Neural cell (in vitro differentiated cells): ENCODE measurements at regions not wholly inside any gene's neighbourhood (a gene's known extent, or its start where the extent isn't known, plus 50 kb on each side); places are given as distances from the start of the nearest gene placed in this dataset.

ENCODE experiments used
- H2AFZ ChIP-seq: fragments of 200-600, 300-800 bp; sonication (generic), shearing (Covaris generic); 2 replicates; pipeline ENCODE4 v1.6.0; 2014; ENCODE audit warnings: low read depth, mild to moderate bottlenecking, antibody characterized with exemption, low read length, moderate library complexity
- H3F3A ChIP-seq: fragments of 200-600 bp; shearing (Covaris generic); 2 replicates; pipeline ENCODE4 v1.6.1; 2016; ENCODE audit warnings: mild to moderate bottlenecking, moderate library complexity, mixed read lengths, antibody characterized with exemption, low read length; ENCODE audit not compliant: insufficient read depth, poor library complexity, severe bottlenecking
- H3K27ac ChIP-seq: fragments of 200-600, 300-800 bp; sonication (generic), shearing (Covaris generic); 2 replicates; pipeline ENCODE4 v1.5.1; 2014; ENCODE audit warnings: mild to moderate bottlenecking, low read length, moderate library complexity
- H3K27me3 ChIP-seq: fragments of 300-800, 200-600 bp; sonication (generic), shearing (Covaris generic); 2 replicates; pipeline ENCODE4 v1.6.0; 2014; ENCODE audit warnings: mild to moderate bottlenecking, low read depth, low read length, moderate library complexity; ENCODE audit not compliant: insufficient read depth
- H3K36me3 ChIP-seq: fragments of 300-800, 200-600 bp; sonication (generic), shearing (Covaris generic); 2 replicates; pipeline ENCODE4 v1.5.1; 2014; ENCODE audit warnings: mild to moderate bottlenecking, antibody characterized with exemption, low read length, moderate library complexity; ENCODE audit not compliant: insufficient read depth
- H3K4me2 ChIP-seq: fragments of 300-800, 200-600 bp; sonication (generic), shearing (Covaris generic); 2 replicates; pipeline ENCODE4 v1.6.0; 2014; ENCODE audit warnings: mild to moderate bottlenecking, low read length
- H3K4me3 ChIP-seq: fragments of 300-800, 200-600 bp; sonication (generic), shearing (Covaris generic); 2 replicates; pipeline ENCODE4 v1.5.1; 2014; ENCODE audit warnings: mild to moderate bottlenecking, low read length, moderate library complexity
- H3K79me2 ChIP-seq: fragments of 200-600 bp; shearing (Covaris generic); replicated peaks from 2 replicates; pipeline ENCODE4 v1.6.0; 2014; ENCODE audit warnings: mild to moderate bottlenecking, low read length, moderate library complexity; ENCODE audit not compliant: insufficient read depth
- H3K9ac ChIP-seq: fragments of 300-800, 200-600 bp; sonication (generic), shearing (Covaris generic); 2 replicates; pipeline ENCODE4 v1.6.1; 2016; ENCODE audit warnings: mild to moderate bottlenecking, low read length, mixed read lengths
- H3K9me2 ChIP-seq: fragments of 200-600 bp; shearing (Covaris generic); 2 replicates; pipeline ENCODE4 v1.6.1; 2016; ENCODE audit warnings: mild to moderate bottlenecking, low read length, mixed read lengths; ENCODE audit not compliant: insufficient read depth
- H3K9me3 ChIP-seq: fragments of 200-600, 300-800 bp; sonication (generic), shearing (Covaris generic); 2 replicates; pipeline ENCODE4 v1.6.1; 2016; ENCODE audit warnings: mild to moderate bottlenecking, mixed run types, low read length, moderate library complexity, mixed read lengths
- H4K20me1 ChIP-seq: fragments of 200-600 bp; shearing (Covaris generic); 2 replicates; pipeline ENCODE4 v1.6.1; 2016; ENCODE audit warnings: mild to moderate bottlenecking, mixed run types; ENCODE audit not compliant: insufficient read depth
- EP300 ChIP-seq: fragments of 450-650 bp; conservative IDR thresholded peaks from 2 replicates; pipeline ENCODE4 v1.6.1; 2014; ENCODE audit warnings: antibody characterized with exemption, mild to moderate bottlenecking, moderate library complexity; ENCODE audit not compliant: poor library complexity, severe bottlenecking
- EZH2 ChIP-seq: fragments of 200-600, 300-800 bp; shearing (Covaris generic), sonication (generic); IDR thresholded peaks from 2 replicates; pipeline ENCODE4 v1.6.1; 2014; ENCODE audit warnings: antibody characterized with exemption, low read length, borderline replicate concordance, mild to moderate bottlenecking; ENCODE audit not compliant: insufficient read depth, poor library complexity, severe bottlenecking
- MXI1 ChIP-seq: fragments of 450-650 bp; conservative IDR thresholded peaks from 2 replicates; pipeline ENCODE4 v1.6.1; 2014; ENCODE audit warnings: antibody characterized with exemption, mild to moderate bottlenecking; ENCODE audit not compliant: poor library complexity, severe bottlenecking
- POLR2AphosphoS5 ChIP-seq: IDR thresholded peaks from 2 replicates; pipeline ENCODE4 v1.6.1; 2012
- RAD21 ChIP-seq: fragments of 450-650 bp; conservative IDR thresholded peaks from 2 replicates; pipeline ENCODE4 v1.6.1; 2014; ENCODE audit warnings: antibody characterized with exemption, mild to moderate bottlenecking, moderate library complexity
- SMC3 ChIP-seq: fragments of 450-650 bp; conservative IDR thresholded peaks from 2 replicates; pipeline ENCODE4 v1.6.1; 2014; ENCODE audit warnings: antibody characterized with exemption, mild to moderate bottlenecking, moderate library complexity; ENCODE audit not compliant: poor library complexity
- TAF1 ChIP-seq: IDR thresholded peaks from 2 replicates; pipeline ENCODE4 v1.6.1; 2012; ENCODE audit warnings: low read depth
- TF ChIP-seq, protein P1 (sequence below): IDR thresholded peaks from 2 replicates; pipeline ENCODE4 v1.6.1; 2012; ENCODE audit warnings: borderline replicate concordance
- TF ChIP-seq, protein P2 (sequence below): fragments of 450-650 bp; IDR thresholded peaks from 2 replicates; pipeline ENCODE4 v1.5.1; 2014; ENCODE audit warnings: antibody characterized with exemption, mild to moderate bottlenecking, moderate library complexity; ENCODE audit not compliant: poor library complexity, severe bottlenecking

DNA sequence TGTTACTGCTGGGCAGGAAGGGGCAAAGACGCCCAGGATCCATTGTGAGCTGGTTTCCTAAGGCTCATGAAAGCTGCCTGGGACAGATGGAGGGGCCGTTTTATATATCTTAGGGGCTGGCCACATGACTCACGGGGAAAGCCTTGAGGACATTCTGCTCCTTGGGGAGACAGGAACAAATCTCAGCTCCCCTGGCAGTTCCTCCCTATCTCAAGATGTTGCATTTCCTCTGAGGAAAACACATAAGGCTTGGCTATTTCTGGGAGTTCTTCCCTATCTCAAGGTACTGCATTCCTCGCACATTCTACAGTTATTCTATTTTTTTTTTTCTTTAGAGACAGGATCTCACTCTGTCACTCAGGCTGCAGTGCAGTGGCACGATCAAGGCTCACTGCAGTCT lies 804.6 kb upstream of the TENM3 start:
- TF ChIP-seq, protein P1, sequence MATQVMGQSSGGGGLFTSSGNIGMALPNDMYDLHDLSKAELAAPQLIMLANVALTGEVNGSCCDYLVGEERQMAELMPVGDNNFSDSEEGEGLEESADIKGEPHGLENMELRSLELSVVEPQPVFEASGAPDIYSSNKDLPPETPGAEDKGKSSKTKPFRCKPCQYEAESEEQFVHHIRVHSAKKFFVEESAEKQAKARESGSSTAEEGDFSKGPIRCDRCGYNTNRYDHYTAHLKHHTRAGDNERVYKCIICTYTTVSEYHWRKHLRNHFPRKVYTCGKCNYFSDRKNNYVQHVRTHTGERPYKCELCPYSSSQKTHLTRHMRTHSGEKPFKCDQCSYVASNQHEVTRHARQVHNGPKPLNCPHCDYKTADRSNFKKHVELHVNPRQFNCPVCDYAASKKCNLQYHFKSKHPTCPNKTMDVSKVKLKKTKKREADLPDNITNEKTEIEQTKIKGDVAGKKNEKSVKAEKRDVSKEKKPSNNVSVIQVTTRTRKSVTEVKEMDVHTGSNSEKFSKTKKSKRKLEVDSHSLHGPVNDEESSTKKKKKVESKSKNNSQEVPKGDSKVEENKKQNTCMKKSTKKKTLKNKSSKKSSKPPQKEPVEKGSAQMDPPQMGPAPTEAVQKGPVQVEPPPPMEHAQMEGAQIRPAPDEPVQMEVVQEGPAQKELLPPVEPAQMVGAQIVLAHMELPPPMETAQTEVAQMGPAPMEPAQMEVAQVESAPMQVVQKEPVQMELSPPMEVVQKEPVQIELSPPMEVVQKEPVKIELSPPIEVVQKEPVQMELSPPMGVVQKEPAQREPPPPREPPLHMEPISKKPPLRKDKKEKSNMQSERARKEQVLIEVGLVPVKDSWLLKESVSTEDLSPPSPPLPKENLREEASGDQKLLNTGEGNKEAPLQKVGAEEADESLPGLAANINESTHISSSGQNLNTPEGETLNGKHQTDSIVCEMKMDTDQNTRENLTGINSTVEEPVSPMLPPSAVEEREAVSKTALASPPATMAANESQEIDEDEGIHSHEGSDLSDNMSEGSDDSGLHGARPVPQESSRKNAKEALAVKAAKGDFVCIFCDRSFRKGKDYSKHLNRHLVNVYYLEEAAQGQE, result no peak
- TF ChIP-seq POLR2AphosphoS5, result no peak
- no peak overlapping the region for H2AFZ ChIP-seq
- no peaks in the 10 kb centered on the region for H3K27me3 ChIP-seq
- H3K4me2 ChIP-seq, result no peak overlapping the region
- H3K4me3 ChIP-seq, result no peak overlapping the region
- no peaks in the 10 kb centered on the region for H3K9me3 ChIP-seq
- no peaks in the 10 kb centered on the region for H3K79me2 ChIP-seq
- H3F3A ChIP-seq, result no peaks in the 10 kb centered on the region
- H3K9ac ChIP-seq, result no peak overlapping the region
- H3K36me3 ChIP-seq, result no peaks in the 10 kb centered on the region
- H3K27ac ChIP-seq, result no peak overlapping the region
- no peaks in the 10 kb centered on the region for H4K20me1 ChIP-seq
- H3K9me2 ChIP-seq, result no peaks in the 10 kb centered on the region

DNA sequence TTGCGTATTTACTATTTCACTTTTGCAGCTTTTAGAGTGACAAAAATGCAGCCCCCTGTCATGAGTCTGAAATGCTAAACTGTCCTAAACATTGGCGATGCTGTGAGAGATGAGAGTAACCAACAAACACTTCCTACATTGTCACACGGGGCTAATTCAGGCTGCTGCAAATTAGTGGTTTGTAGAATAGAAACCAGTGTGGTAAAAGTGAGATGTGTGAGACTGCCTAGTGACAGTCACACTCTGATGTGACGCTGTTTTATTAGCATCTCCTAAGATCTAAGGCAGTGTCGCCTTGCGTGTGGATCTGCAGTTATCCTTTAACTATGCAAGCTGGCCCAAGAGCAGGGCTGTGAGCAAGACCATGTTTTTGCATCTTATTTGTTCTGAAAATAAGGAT lies 800.2 kb upstream of the TENM3 start:
- H4K20me1 ChIP-seq, result no peaks in the 10 kb centered on the region
- no peak for TF ChIP-seq SMC3
- no peak for TF ChIP-seq EP300
- TF ChIP-seq MXI1, result no peak
- TF ChIP-seq, protein P2, sequence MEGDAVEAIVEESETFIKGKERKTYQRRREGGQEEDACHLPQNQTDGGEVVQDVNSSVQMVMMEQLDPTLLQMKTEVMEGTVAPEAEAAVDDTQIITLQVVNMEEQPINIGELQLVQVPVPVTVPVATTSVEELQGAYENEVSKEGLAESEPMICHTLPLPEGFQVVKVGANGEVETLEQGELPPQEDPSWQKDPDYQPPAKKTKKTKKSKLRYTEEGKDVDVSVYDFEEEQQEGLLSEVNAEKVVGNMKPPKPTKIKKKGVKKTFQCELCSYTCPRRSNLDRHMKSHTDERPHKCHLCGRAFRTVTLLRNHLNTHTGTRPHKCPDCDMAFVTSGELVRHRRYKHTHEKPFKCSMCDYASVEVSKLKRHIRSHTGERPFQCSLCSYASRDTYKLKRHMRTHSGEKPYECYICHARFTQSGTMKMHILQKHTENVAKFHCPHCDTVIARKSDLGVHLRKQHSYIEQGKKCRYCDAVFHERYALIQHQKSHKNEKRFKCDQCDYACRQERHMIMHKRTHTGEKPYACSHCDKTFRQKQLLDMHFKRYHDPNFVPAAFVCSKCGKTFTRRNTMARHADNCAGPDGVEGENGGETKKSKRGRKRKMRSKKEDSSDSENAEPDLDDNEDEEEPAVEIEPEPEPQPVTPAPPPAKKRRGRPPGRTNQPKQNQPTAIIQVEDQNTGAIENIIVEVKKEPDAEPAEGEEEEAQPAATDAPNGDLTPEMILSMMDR, result no peak
- TF ChIP-seq, protein P1, result no peak
- TF ChIP-seq POLR2AphosphoS5, result no peak
- TF ChIP-seq RAD21, result no peak
- no peak for TF ChIP-seq TAF1
- TF ChIP-seq EZH2, result no peak
- H2AFZ ChIP-seq, result no peak overlapping the region
- H3K4me2 ChIP-seq, result no peak overlapping the region
- no peaks in the 10 kb centered on the region for H3K27me3 ChIP-seq
- H3K79me2 ChIP-seq, result no peaks in the 10 kb centered on the region
- no peaks in the 10 kb centered on the region for H3K36me3 ChIP-seq
- no peaks in the 10 kb centered on the region for H3K9me3 ChIP-seq
- H3K27ac ChIP-seq, result no peak overlapping the region
- H3K9me2 ChIP-seq, result no peaks in the 10 kb centered on the region
- H3K4me3 ChIP-seq, result no peak overlapping the region
- no peak overlapping the region for H3K9ac ChIP-seq
- H3F3A ChIP-seq, result no peaks in the 10 kb centered on the region
